ENCODE measurements at regions not wholly inside any gene's neighbourhood (a gene's known extent, or its start where the extent isn't known, plus 50 kb on each side); places are given as distances from the start of the nearest gene placed in this dataset.

DNA sequence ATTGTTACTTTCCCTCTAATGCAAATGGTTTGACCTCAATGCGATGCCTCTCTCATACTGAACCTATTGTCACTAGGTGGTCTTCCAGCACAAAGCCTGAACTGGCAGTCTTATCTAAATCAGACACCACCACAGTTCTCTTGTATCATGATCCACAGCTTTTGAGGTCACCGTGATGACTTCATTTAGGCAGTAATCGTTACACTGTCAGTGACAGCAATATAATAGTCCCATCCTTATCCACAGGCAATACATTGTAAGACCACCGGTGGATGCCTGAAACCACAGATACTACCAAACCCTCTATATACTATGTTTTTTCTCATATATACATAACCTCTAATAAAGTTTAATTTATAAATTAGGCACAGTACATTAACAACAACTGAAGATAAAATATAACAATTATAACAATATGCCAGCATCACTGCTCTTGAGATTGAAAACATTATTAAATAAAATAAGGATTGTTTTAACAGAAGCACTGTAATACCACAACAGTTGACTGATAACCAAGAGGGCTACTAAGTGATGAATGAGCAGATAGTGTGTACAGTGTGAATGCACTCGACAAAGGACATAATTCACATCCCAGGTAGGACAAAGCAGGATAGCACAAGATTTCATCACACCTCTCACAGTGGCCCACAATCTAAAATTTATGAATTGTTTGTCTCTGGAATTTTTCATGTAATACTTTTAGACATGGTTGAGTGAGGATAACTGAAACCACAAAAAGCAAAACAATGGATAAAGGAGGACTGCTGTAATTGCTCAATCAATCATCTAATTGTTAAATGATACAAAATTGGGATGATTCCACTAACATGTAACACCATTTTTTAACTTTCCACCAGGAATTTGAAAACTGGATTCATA lies 419.4 kb downstream of the CENPC start:
- H3K36me3 Mint-ChIP-seq: no peaks in the 10 kb centered on the region
- H3K27ac Mint-ChIP-seq: no peak overlapping the region
- peaks cover 0 to 3% (median 0%) of the 10 kb centered on the region in 9 donors for H3K9me3 Mint-ChIP-seq
- H3K4me1 Mint-ChIP-seq: no peaks in the 10 kb centered on the region
- DNase-seq (no peak), ATAC-seq (no peak)
- H3K4me3 Mint-ChIP-seq: no peak overlapping the region
- POLR2A ChIA-PET: no interaction called here
- H3K27me3 Mint-ChIP-seq: no peaks in the 10 kb centered on the region

DNA sequence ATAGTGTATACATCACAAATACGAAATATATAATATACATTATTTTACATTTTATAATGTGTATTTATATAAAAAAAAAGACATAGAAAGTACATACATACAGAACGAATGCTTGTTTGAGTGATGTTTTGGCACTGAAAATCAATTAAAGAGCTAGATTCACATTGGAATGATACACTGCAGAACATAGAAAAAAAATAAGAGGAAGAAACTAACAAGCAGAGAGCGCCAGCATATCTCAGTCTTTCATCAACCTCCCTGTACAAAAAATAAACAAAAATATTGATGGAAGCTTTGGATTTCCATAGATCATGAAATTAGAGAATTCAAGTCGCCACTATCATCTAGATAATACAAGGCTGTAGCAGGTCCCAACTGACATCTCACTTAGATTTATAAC lies 420.6 kb downstream of the CENPC start:
- peaks cover 0 to 5% (median 0%) of the 10 kb centered on the region in 9 donors for H3K9me3 Mint-ChIP-seq

DNA sequence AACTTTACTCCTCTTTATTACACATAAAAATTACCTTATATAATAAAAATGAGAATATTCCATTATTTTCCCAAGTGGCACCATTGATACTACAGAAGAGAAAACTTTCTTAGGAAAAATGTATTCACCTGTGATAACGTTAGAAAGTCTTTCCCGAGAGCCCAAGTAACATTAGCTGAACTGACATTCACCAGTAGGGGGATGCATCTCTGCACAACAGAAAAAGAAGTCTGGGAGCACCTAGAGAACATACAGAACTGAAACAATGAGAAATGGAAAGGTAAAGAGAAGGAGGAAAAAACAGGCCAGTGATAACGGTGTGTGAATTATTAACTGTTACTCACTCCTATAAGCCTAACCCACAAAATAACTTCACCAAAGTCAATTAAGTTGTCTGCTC lies 423.3 kb downstream of the CENPC start:
- POLR2A ChIA-PET: no interaction called here
- Mint-ChIP-seq H3K4me3 (no peak overlapping the region), H3K9me3 (peaks cover 0 to 18% (median 4%) of the 10 kb centered on the region in 9 donors), H3K4me1 (no peaks in the 10 kb centered on the region), H3K27ac (no peak overlapping the region), H3K36me3 (no peaks in the 10 kb centered on the region), H3K27me3 (no peaks in the 10 kb centered on the region)
- DNase-seq (no peak), ATAC-seq (no peak)

More for the DNA sequence above, 420.6 kb downstream of the CENPC start:
- ATAC-seq: no peak
- H3K4me1 Mint-ChIP-seq: no peaks in the 10 kb centered on the region
- no peaks in the 10 kb centered on the region for H3K36me3 Mint-ChIP-seq
- POLR2A ChIA-PET: no interaction called here
- no peak for DNase-seq
- H3K4me3 Mint-ChIP-seq: no peak overlapping the region
- no peaks in the 10 kb centered on the region for H3K27me3 Mint-ChIP-seq
- no peak overlapping the region for H3K27ac Mint-ChIP-seq

DNA sequence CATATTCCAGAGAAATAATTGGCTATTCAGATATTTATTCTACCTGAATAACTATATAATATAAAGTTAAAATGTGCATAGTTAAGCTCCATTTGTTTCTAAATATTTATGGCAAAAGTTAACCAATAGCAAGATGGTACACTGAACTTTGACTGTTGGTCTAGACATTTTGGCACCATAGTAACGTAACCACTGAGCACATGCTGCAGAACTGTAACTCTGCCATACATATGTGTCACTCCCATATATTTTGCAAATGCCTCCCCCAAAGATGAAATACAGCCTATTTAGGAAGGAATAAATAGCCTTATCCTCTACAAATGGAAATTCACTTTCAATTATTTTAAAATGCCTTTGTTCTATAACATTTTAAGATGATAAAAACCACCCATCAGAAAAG lies 424.9 kb downstream of the CENPC start:
- H3K27me3 Mint-ChIP-seq: no peaks in the 10 kb centered on the region
- no peak overlapping the region for H3K27ac Mint-ChIP-seq
- H3K36me3 Mint-ChIP-seq: no peaks in the 10 kb centered on the region
- H3K4me3 Mint-ChIP-seq: no peak overlapping the region
- DNase-seq (no peak), ATAC-seq (no peak)
- no peaks in the 10 kb centered on the region for H3K4me1 Mint-ChIP-seq
- H3K9me3 Mint-ChIP-seq: peaks cover 0 to 22% (median 4%) of the 10 kb centered on the region in 9 donors
- POLR2A ChIA-PET: no interaction called here

DNA sequence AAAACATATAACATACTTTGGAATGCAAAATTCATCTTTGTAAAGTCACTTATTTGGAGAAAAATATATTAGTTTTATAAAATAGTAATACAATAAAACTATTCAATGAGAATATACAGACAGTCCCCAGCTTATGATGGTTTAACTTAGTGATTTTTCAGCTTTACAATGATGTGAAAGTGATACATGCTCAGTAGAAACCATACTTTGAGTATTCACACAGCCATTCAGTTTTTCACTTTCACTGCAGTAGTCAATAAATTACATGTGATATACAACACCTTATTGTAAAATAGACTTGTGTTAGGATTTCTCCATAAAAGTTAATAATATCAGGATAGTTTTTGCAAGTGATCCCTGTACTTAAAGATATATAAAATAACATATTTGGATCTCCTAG lies 436.0 kb downstream of the CENPC start:
- H3K27me3 Mint-ChIP-seq: peaks cover 0 to 2% (median 0%) of the 10 kb centered on the region in 5 donors
- no peak overlapping the region for H3K27ac Mint-ChIP-seq
- H3K36me3 Mint-ChIP-seq: no peaks in the 10 kb centered on the region
- H3K4me3 Mint-ChIP-seq: no peak overlapping the region
- peaks cover 0 to under 1% (median 0%) of the 10 kb centered on the region in 9 donors for H3K9me3 Mint-ChIP-seq
- no peak for DNase-seq
- POLR2A ChIA-PET: no interaction called here
- H3K4me1 Mint-ChIP-seq: no peaks in the 10 kb centered on the region
- no peak for ATAC-seq

DNA sequence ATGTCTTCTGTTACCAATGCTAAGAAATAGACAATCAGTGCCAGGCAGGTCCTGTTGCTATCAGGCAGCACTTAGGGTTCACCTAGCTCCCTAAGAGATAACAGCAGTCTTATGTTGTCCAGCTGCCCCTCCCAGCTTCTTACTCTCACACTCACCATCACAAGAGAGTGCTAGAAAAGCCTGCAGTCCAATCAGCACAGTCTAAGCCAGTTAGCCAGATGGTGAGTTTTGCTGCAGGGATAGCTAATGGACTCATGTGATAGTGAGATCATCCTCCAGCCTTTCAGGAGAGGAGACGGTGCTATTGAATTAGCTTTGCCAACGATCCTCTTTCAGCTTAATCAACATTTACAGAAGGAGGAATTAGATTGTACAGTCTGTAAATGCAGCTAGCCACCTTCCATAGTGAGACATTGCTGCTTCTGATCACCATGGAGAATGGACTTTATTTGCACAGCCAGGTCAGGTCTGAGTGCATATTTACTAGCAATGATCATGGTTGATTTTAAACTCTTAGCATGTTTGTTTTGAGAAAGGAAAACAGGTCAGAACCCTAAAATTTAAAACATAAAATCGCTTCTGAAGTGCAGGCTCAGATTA lies 438.3 kb downstream of the CENPC start:
- Mint-ChIP-seq H3K4me1 (no peaks in the 10 kb centered on the region), H3K27me3 (peaks cover 0 to 2% (median 0%) of the 10 kb centered on the region in 5 donors), H3K36me3 (no peaks in the 10 kb centered on the region), H3K27ac (no peak overlapping the region), H3K9me3 (peaks cover 0 to 2% (median 0%) of the 10 kb centered on the region in 9 donors), H3K4me3 (no peak overlapping the region)
- no peak for ATAC-seq
- POLR2A ChIA-PET: no interaction called here
- no peak for DNase-seq

DNA sequence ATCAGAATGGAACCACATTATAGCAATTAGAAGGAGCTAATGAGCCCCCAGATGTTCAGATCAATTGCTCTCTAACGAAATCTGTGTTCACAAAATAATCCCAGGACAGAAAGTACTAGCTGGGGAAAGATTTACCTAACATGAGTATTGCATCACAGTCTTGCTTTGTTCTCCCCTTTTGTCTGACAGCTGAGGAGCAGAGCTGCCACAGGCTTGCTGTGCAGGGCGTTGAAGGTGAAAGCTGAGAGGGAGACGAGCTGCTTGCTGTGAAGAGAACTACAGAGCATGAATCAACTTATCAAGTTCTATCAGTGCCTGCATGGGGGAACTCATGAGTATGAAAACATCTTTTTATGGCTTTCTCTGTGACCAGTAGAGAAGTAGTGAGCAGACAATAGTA lies 441.2 kb downstream of the CENPC start:
- Mint-ChIP-seq H3K27ac (no peak overlapping the region), H3K36me3 (no peaks in the 10 kb centered on the region), H3K4me1 (no peaks in the 10 kb centered on the region), H3K27me3 (no peaks in the 10 kb centered on the region), H3K9me3 (peaks cover 0 to 2% (median 0%) of the 10 kb centered on the region in 9 donors), H3K4me3 (no peak overlapping the region)
- ATAC-seq (no peak), DNase-seq (no peak)
- POLR2A ChIA-PET: no interaction called here

DNA sequence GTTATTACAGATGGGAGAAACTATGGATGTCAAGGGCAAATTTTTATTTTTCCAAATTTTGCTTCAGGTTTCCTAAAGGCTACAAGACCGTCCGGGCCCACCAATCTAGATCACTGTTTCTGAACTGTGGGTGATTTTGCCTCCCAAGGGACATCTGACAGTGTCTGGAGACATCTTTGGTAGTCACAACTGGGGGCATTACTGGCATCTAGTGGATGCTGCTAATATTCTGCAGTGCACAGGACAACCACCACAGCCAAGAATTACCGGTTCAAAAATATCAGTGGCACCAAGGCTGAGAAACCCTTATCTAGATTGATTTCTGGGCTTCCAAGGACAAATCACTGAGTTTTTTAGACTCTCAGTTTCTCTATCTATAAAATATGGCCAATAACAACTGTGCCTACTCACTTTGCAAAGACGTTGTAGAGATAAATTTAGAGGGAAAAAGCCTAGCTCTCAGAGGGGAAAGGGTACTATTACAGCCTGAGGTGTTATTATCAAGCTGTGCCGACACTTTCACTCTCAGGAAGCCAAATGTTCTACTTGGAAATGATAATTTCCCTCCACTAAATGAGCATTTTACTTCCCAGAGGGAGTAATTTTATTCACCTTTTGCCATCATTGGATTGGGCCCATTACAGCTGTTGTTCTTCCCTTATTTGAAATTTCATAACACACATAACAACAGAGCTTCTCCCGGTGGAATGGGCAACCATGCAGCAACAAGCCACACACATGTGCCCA lies 442.1 kb downstream of the CENPC start:
- ATAC-seq: no peak
- no peak for DNase-seq
- no peaks in the 10 kb centered on the region for H3K4me1 Mint-ChIP-seq
- H3K27ac Mint-ChIP-seq: no peak overlapping the region
- POLR2A ChIA-PET: no interaction called here
- no peaks in the 10 kb centered on the region for H3K36me3 Mint-ChIP-seq
- no peak overlapping the region for H3K4me3 Mint-ChIP-seq
- H3K27me3 Mint-ChIP-seq: no peaks in the 10 kb centered on the region
- peaks cover 0 to 2% (median 0%) of the 10 kb centered on the region in 9 donors for H3K9me3 Mint-ChIP-seq

DNA sequence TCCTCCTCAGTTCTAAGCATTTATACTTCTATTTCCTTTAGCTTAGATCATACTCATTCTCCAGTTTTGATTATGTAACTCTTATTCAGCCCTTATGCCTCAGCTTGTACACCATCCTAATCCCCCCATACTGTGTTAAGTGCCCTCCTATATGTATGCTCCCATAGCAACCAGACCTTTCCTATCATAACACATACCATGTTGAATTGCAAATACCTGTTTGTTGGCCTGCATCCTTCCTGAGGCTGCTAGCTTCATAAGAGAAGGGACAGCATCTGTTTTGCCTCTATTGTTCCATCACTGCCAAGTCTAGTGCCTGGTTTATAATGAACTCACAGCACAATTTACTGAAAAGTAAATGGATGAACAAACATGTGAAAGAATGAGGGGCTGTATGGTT lies 443.7 kb downstream of the CENPC start:
- DNase-seq (no peak), ATAC-seq (no peak)
- H3K9me3 Mint-ChIP-seq: peaks cover 0 to 2% (median 0%) of the 10 kb centered on the region in 9 donors
- POLR2A ChIA-PET: no interaction called here
- no peak overlapping the region for H3K27ac Mint-ChIP-seq
- H3K36me3 Mint-ChIP-seq: no peaks in the 10 kb centered on the region
- H3K4me3 Mint-ChIP-seq: no peak overlapping the region
- no peaks in the 10 kb centered on the region for H3K4me1 Mint-ChIP-seq
- H3K27me3 Mint-ChIP-seq: no peaks in the 10 kb centered on the region

DNA sequence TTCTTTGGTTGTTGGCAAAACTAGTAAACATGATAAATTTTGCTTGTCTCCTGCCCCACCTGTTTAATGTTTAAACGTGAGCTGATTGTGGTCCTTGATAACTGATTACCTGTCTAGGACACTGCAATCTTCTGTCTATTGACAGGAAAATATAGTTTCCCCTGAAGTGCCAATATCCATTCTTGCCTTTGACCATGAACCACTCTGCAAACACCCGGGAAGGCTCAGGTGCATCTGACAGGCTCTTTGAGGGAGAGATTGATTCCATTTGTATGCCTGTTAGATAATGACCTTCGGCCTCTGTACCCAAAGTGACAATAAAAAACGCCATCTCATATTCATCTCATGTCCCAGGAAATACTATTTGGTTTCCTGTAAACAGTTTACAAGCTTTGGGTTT lies 453.0 kb downstream of the CENPC start:
- Mint-ChIP-seq H3K27me3 (no peaks in the 10 kb centered on the region), H3K9me3 (no peaks in the 10 kb centered on the region), H3K36me3 (no peaks in the 10 kb centered on the region), H3K4me1 (no peaks in the 10 kb centered on the region), H3K27ac (no peak overlapping the region), H3K4me3 (no peak overlapping the region)
- no peak for ATAC-seq
- POLR2A ChIA-PET: no interaction called here
- no peak for DNase-seq

DNA sequence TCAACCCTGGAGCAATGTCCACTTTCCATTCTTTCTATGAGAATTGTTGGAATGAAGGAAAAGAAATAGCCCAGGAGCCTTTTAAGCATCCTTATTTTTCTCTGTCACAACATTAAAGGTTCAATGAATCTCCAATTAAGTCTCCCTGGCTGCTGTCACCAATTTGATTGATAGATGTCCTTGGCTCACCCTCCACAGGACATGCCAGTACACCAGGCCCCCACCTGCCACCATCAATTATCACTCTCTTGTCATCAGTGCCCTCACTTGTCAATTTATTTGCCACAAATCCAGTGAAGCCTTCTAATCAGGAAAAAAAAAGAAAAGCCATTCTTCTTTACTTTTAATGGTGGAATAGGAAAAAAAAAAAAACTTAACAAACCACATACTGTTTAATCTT lies 453.6 kb downstream of the CENPC start:
- Mint-ChIP-seq H3K36me3 (no peaks in the 10 kb centered on the region), H3K27me3 (no peaks in the 10 kb centered on the region), H3K9me3 (no peaks in the 10 kb centered on the region), H3K4me1 (no peaks in the 10 kb centered on the region), H3K27ac (no peak overlapping the region), H3K4me3 (no peak overlapping the region)
- ATAC-seq (no peak), DNase-seq (no peak)
- POLR2A ChIA-PET: no interaction called here

DNA sequence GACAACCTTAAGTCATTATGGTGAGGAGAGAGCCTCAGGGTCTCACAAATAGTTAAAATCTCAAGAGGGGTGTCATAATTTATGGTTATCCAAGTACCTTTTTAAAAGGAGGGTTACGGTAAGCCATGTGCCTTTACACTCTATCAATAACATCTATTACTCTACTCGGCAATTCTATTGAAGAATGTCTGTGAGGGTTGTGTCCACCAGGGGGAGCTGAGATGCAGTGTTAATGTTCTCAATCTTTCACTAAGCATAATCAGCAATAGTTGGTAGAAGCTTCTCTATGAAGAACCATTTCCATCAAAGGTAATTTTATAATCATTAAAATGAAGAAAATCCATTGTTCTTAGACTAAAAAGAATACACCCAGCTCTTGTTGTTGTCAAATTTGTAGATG lies 457.4 kb downstream of the CENPC start:
- DNase-seq (peak in 4 of 10 donors; percentile 3 to 23 (median 13)), ATAC-seq (no peak)
- POLR2A ChIA-PET: no interaction called here
- H3K9me3 Mint-ChIP-seq: no peaks in the 10 kb centered on the region
- H3K27ac Mint-ChIP-seq: no peak overlapping the region
- no peaks in the 10 kb centered on the region for H3K4me1 Mint-ChIP-seq
- peaks cover 0 to 2% (median 0%) of the 10 kb centered on the region in 5 donors for H3K27me3 Mint-ChIP-seq
- no peaks in the 10 kb centered on the region for H3K36me3 Mint-ChIP-seq
- no peak overlapping the region for H3K4me3 Mint-ChIP-seq

DNA sequence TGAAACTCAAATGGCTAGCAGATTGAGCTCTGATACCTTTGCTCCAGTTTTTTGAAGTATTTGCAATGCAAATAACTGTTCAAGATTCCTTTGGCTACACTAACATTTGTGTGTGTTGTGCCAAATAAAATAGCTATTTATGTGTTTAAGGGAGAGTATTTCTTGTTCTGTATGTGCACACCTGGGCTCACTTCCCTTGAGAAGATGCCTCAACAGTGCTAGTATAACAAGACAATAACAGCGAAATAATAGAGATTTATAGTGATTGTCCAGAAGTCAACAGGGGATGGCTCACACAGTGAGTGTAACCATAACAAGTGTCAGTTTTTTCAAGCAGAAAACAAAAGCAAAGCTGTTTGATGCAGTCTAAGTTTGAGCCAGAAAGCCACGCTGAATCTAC lies 460.5 kb downstream of the CENPC start:
- no peak overlapping the region for H3K4me3 Mint-ChIP-seq
- peaks cover 0 to 2% (median 0%) of the 10 kb centered on the region in 5 donors for H3K27me3 Mint-ChIP-seq
- no peaks in the 10 kb centered on the region for H3K9me3 Mint-ChIP-seq
- POLR2A ChIA-PET: no interaction called here
- DNase-seq: no peak
- H3K27ac Mint-ChIP-seq: no peak overlapping the region
- no peaks in the 10 kb centered on the region for H3K4me1 Mint-ChIP-seq
- ATAC-seq: no peak
- no peaks in the 10 kb centered on the region for H3K36me3 Mint-ChIP-seq

All from naive thymus-derived CD8-positive, alpha-beta T cell (primary cell).